GM12864 (cell line): ENCODE measurements at regions not wholly inside any gene's neighbourhood (a gene's known extent, or its start where the extent isn't known, plus 50 kb on each side); places are given as distances from the start of the nearest gene placed in this dataset.

Experiments
- DNase-seq: peaks from one replicate; pipeline ENCODE4 v3.0.0-alpha.2; 2011; ENCODE audit warnings: low read depth
- H3K4me3 ChIP-seq: 2 replicates; pipeline ENCODE4 v1.5.1; 2011; ENCODE audit warnings: mild to moderate bottlenecking, low read depth, low read length, control low read depth
- TF ChIP-seq, protein P1 (sequence below): IDR thresholded peaks from 2 replicates; pipeline ENCODE4 v1.5.1; 2011; ENCODE audit warnings: low read depth, mild to moderate bottlenecking, moderate library complexity, low read length, control low read depth, inconsistent platforms; ENCODE audit errors: missing control alignments

DNA sequence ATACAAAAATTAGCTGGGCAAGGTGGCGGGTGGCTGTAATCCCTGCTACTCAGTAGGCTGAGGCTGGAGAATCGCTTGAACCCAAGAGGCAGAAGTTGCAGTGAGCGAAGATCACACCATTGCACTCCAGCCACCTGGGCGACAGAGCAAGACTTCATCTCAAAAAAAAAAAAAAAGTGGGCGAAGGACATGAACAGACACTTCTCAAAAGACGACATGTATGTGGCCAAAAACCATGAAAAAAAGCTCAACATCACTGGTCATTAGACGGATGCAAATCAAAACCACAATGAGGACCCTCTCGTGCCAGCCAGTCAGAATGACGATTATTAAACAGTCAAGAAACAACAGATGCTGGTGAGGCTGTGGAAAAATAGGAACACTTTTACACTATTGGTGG lies 344.9 kb upstream of the JARID2 start:
- no peak overlapping the region for H3K4me3 ChIP-seq
- TF ChIP-seq, protein P1, sequence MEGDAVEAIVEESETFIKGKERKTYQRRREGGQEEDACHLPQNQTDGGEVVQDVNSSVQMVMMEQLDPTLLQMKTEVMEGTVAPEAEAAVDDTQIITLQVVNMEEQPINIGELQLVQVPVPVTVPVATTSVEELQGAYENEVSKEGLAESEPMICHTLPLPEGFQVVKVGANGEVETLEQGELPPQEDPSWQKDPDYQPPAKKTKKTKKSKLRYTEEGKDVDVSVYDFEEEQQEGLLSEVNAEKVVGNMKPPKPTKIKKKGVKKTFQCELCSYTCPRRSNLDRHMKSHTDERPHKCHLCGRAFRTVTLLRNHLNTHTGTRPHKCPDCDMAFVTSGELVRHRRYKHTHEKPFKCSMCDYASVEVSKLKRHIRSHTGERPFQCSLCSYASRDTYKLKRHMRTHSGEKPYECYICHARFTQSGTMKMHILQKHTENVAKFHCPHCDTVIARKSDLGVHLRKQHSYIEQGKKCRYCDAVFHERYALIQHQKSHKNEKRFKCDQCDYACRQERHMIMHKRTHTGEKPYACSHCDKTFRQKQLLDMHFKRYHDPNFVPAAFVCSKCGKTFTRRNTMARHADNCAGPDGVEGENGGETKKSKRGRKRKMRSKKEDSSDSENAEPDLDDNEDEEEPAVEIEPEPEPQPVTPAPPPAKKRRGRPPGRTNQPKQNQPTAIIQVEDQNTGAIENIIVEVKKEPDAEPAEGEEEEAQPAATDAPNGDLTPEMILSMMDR, result no peak
- DNase-seq, result no peak

DNA sequence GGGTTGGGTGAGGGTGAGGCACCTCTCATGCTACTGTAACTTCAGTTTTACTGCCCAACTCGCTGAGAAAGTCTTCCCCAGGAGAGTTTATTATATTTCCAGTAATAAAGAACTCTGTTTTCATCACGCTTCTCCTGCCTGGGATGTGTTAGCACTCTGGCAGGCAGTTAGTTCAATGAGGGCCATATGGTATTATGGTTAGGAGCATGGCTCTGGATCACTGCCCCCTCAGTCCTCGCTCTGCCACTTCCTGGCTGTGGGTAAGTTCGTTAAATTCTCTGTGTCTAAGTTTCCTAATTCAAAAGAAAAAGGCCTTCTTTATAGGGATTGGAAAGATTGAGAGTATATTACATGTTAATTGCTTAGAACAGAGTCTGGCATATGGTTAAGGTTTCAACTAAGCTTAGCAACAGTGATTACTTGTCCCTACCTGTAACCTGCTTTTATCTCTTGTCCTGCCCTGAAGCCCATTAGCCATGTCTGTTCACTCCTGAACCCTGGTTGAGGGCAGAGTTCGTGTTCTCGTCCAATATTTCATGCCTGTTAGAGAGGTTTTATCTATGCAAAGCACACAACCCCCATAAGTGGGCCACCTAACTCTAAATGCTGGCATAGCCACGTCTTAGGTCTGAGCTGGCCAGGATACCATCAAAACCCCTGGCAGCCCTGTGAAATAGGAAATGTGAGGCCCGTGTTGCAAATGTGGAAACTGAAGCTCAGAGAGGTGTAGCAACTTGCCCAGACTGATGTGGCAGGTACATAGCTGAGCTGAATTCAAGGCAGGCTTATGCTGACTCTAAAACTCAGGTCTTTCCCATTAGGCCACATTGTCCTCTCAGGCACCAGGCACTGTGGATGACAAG lies 342.5 kb upstream of the JARID2 start:
- TF ChIP-seq, protein P1, result no peak
- no peak overlapping the region for H3K4me3 ChIP-seq
- no peak for DNase-seq

DNA sequence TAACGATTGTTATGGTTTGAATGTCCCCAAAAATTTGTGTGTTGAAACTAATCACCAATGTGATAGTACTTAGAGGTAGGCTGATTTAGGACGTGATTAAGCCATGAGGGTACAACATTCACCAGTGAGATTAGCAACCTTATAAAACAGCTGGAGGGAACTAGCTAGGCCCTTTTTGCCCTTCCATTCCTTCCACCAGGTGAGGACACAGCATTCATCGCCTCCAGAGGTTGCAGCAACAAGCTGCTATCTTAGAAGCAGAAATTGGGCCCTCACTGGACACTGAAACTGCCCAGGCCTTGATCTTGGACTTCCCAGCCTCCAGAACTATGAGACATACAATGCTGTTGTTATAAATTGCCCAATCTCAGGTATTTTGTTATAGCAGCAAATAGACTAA lies 340.7 kb upstream of the JARID2 start:
- TF ChIP-seq, protein P1, result no peak
- DNase-seq, result no peak
- no peak overlapping the region for H3K4me3 ChIP-seq

DNA sequence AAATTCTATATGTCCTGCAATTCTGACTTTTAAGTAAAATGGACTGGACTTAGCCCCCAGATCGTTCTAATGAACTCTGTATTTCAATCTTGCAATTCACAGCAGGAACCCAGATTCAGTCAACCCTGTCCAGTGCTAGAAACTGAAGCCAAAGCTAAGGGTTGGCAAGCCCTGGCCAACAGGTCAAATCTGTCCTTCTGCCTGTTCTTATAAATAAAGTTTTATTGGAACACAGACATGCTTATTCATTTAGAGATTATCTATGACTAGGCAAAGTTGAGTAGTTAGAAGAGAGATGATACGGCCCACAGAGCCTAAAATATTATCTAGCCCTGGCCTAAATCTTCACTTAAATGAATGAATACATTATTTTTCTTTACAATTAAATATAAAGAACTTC lies 339.2 kb upstream of the JARID2 start:
- DNase-seq, result no peak
- TF ChIP-seq, protein P1, result no peak
- no peak overlapping the region for H3K4me3 ChIP-seq

DNA sequence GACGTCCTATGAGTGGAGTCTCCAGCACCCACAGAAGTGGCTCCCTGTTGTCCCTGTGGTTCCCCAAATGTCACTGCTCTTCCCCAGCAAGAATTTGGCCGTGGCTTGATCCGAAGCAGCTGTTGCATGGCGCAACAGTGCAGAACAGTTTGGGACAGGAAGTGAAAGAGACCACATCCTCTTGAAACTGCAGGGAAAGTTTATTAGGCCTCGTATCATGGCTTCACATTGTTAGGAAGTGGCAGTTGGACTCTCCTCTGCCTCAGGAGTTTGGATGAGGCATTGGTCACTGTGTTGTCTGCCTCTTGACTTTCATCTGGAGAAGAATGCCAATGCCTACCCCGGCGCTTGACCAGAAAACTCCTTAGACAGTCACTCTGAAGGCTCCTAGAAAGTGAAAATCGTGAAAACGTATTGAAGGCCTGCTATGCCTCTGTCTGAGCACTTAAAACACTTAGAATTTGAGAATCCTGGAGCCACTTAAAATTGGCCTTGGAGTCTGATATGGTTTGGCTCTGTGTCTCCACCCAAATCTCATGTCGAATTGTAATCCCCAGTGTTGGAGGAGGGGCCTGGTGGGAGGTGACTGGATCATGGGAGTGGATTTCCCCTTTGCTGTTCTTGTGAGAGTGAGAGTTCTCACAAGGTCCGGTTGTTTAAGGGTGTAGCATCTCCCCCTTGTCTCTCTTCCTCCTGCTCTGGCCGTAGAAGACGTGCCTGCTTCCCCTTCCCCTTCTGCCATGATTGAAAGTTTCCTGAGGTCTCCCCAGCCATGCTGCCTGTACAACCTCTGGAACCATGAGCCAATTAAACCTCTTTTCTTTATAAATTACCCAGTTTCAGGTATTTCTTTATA lies 334.9 kb upstream of the JARID2 start:
- DNase-seq, result peak; percentile 53
- TF ChIP-seq, protein P1, result no peak
- no peak overlapping the region for H3K4me3 ChIP-seq

DNA sequence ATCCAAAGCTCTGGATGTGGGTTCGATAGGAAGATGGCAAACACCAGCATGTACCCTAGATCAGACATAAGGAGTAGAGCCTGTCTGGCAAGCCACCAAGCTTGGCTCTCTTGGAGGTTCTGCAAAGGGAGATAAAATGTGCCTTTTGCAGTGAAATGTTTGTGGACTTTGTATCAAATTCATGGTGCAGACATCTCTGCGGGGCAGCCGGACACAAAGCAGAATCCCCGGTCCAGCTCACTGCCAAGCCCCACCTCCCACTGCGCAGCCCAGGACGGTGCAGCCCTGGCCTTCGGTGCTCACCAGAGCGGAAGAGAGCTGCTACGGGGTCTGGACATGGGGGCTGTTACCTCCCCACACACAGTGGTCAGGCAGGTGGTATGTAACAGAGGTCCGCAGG lies 333.6 kb upstream of the JARID2 start:
- TF ChIP-seq, protein P1, result no peak
- H3K4me3 ChIP-seq, result no peak overlapping the region
- DNase-seq, result no peak
